Ishikawa (cell line): ENCODE measurements at regions not wholly inside any gene's neighbourhood (a gene's known extent, or its start where the extent isn't known, plus 50 kb on each side); places are given as distances from the start of the nearest gene placed in this dataset.

Experiments used
- CEBPB ChIP-seq: IDR thresholded peaks from 2 replicates; pipeline ENCODE4 v1.6.1; 2012
- CREB1 ChIP-seq: IDR thresholded peaks from 2 replicates; pipeline ENCODE4 v1.6.1; 2012; ENCODE audit warnings: low read depth
- EGR1 ChIP-seq: IDR thresholded peaks from 2 replicates; pipeline ENCODE4 v1.6.1; 2012
- EP300 ChIP-seq: IDR thresholded peaks from 2 replicates; pipeline ENCODE4 v1.6.1; 2012; ENCODE audit warnings: borderline replicate concordance
- FOXM1 ChIP-seq: IDR thresholded peaks from 2 replicates; pipeline ENCODE4 v1.6.1; 2012; ENCODE audit warnings: low read depth, borderline replicate concordance
- MAX ChIP-seq: IDR thresholded peaks from 2 replicates; pipeline ENCODE4 v1.6.1; 2012
- NFIC ChIP-seq: IDR thresholded peaks from 2 replicates; pipeline ENCODE4 v1.6.1; 2012
- RAD21 ChIP-seq: IDR thresholded peaks from 2 replicates; pipeline ENCODE4 v1.6.1; 2012; ENCODE audit warnings: low read depth
- REST ChIP-seq: IDR thresholded peaks from 2 replicates; pipeline ENCODE4 v1.6.1; 2012; ENCODE audit warnings: low read depth, mild to moderate bottlenecking
- TAF1 ChIP-seq: IDR thresholded peaks from 2 replicates; pipeline ENCODE4 v1.6.1; 2012; ENCODE audit warnings: low read depth, mild to moderate bottlenecking
- TCF12 ChIP-seq: IDR thresholded peaks from 2 replicates; pipeline ENCODE4 v1.6.1; 2012; ENCODE audit warnings: low read depth
- TEAD4 ChIP-seq: IDR thresholded peaks from 2 replicates; pipeline ENCODE4 v1.6.1; 2012
- USF1 ChIP-seq: IDR thresholded peaks from 2 replicates; pipeline ENCODE4 v1.6.1; 2012
- YY1 ChIP-seq: IDR thresholded peaks from 2 replicates; pipeline ENCODE4 v1.6.1; 2012; ENCODE audit warnings: low read depth
- ZBTB7A ChIP-seq: IDR thresholded peaks from 2 replicates; pipeline ENCODE4 v1.6.1; 2012; ENCODE audit warnings: low read depth

- TF ChIP-seq YY1: no peak
- TF ChIP-seq CREB1: no peak
- TF ChIP-seq NFIC: no peak
- no peak for TF ChIP-seq ZBTB7A
- TF ChIP-seq RAD21: no peak
- no peak for TF ChIP-seq TCF12
- no peak for TF ChIP-seq EP300
- TF ChIP-seq EGR1: no peak
- no peak for TF ChIP-seq TAF1
- no peak for TF ChIP-seq MAX
- TF ChIP-seq FOXM1: no peak
- no peak for TF ChIP-seq REST
- no peak for TF ChIP-seq USF1
- TF ChIP-seq TEAD4: no peak
- no peak for TF ChIP-seq CEBPB
Measured at GRCh38 chr4:170476351-170476750, 386.6 kb upstream of the AADAT start.

- no peak for TF ChIP-seq TAF1
- TF ChIP-seq NFIC: no peak
- no peak for TF ChIP-seq FOXM1
- TF ChIP-seq ZBTB7A: no peak
- TF ChIP-seq RAD21: no peak
- TF ChIP-seq EP300: no peak
- TF ChIP-seq CEBPB: no peak
Measured at GRCh38 chr4:170465429-170465828, 375.7 kb upstream of the AADAT start.

GRCh38 chr4:170464614-170465197 is 374.9 kb upstream of the AADAT start:
- TF ChIP-seq TAF1: no peak
- no peak for TF ChIP-seq FOXM1
- TF ChIP-seq YY1: no peak
- TF ChIP-seq TEAD4: no peak
- no peak for TF ChIP-seq CREB1
- no peak for TF ChIP-seq TCF12
- no peak for TF ChIP-seq ZBTB7A
- TF ChIP-seq CEBPB: no peak
- TF ChIP-seq EGR1: no peak
- TF ChIP-seq USF1: no peak
- TF ChIP-seq NFIC: no peak
- TF ChIP-seq RAD21: no peak

- no peak for TF ChIP-seq TAF1
- no peak for TF ChIP-seq EP300
- TF ChIP-seq NFIC: no peak
Measured at GRCh38 chr4:170446782-170447181, 357.0 kb upstream of the AADAT start.

GRCh38 chr4:170428929-170429328 is 339.2 kb upstream of the AADAT start:
- no peak for TF ChIP-seq REST
- TF ChIP-seq TEAD4: no peak
- no peak for TF ChIP-seq YY1
- no peak for TF ChIP-seq RAD21
- TF ChIP-seq CEBPB: no peak
- no peak for TF ChIP-seq EP300
- no peak for TF ChIP-seq TAF1
- TF ChIP-seq USF1: no peak
- no peak for TF ChIP-seq EGR1
- TF ChIP-seq MAX: no peak
- TF ChIP-seq CREB1: no peak
- no peak for TF ChIP-seq FOXM1
- no peak for TF ChIP-seq ZBTB7A
- no peak for TF ChIP-seq TCF12
- no peak for TF ChIP-seq NFIC

GRCh38 chr4:170425521-170426143 is 335.9 kb upstream of the AADAT start:
- TF ChIP-seq RAD21: no peak
- no peak for TF ChIP-seq CREB1
- TF ChIP-seq CEBPB: no peak
